ENCODE measurements at regions not wholly inside any gene's neighbourhood (a gene's known extent, or its start where the extent isn't known, plus 50 kb on each side); places are given as distances from the start of the nearest gene placed in this dataset.

DNA sequence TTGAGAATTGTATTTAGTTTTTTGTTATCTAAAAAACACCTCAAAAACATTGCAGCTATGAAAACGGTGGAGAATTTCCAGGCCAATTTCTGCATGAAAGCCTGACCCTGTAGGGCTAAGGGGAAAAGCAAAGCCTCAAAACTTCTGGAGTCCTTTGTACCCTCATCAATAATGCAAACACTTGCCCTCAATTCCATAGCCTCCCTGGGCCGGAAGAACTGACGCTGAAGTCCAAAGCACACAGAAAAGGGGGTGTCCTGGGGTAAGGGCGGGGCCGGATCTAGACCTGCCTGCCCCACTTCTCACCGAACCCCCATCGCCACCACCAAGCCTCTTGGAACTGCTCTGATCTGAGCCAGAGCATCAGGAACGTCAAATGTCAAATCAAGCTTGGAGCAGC, 173.9 kb upstream of the S100G start:
- Histone ChIP-seq H3K4me1 (ENCODE audit: control insufficient read depth, insufficient read depth, low read length) (peaks cover 14% of the 10 kb centered on the region), H3K4me3 (ENCODE audit: low read length) (no peak overlapping the region), H3K9ac (ENCODE audit: low read depth, low read length) (no peak overlapping the region), H3K36me3 (ENCODE audit: insufficient read depth, low read length) (no peaks in the 10 kb centered on the region), H3K9me3 (replicated peaks; ENCODE audit: low read length) (no peaks in the 10 kb centered on the region), H3K4me2 (ENCODE audit: low read length) (no peak overlapping the region), H3K27me3 (ENCODE audit: control insufficient read depth, insufficient read depth, low read length) (no peaks in the 10 kb centered on the region)

DNA sequence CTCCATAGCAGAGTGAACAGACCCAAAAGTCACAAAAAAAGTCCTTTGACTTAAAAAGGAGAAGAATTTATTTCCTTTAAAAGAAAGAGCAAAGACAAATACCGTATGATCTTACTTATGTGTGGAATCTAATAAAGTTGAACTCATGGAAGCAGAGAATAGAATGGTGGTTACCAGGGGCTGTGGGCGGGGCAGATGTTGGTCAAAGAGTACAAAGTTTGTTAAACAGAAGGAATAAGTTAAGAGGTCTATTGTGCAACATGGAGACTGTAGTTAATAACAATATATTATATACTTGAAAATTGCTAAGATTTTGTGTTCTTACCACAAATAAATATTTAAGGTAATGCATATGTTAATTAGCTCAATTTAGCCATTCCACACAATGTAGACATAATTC, 173.3 kb upstream of the S100G start:
- Histone ChIP-seq H3K4me1 (ENCODE audit: control insufficient read depth, insufficient read depth, low read length) (peaks cover 14% of the 10 kb centered on the region), H3K36me3 (ENCODE audit: insufficient read depth, low read length) (no peaks in the 10 kb centered on the region), H3K4me3 (ENCODE audit: low read length) (no peak overlapping the region), H3K4me2 (ENCODE audit: low read length) (no peak overlapping the region), H3K9ac (ENCODE audit: low read depth, low read length) (no peak overlapping the region), H3K27me3 (ENCODE audit: control insufficient read depth, insufficient read depth, low read length) (no peaks in the 10 kb centered on the region), H3K9me3 (replicated peaks; ENCODE audit: low read length) (no peaks in the 10 kb centered on the region)

- Histone ChIP-seq H3K4me2 (ENCODE audit: low read length) (peak overlapping the region; percentile 43), H3K36me3 (ENCODE audit: insufficient read depth, low read length) (no peaks in the 10 kb centered on the region), H3K9ac (ENCODE audit: low read depth, low read length) (no peak overlapping the region), H3K4me3 (ENCODE audit: low read length) (no peak overlapping the region), H3K4me1 (ENCODE audit: control insufficient read depth, insufficient read depth, low read length) (peaks cover 22% of the 10 kb centered on the region), H3K9me3 (replicated peaks; ENCODE audit: low read length) (no peaks in the 10 kb centered on the region), H3K27me3 (ENCODE audit: control insufficient read depth, insufficient read depth, low read length) (no peaks in the 10 kb centered on the region)
These were observed 170.6 kb upstream of the S100G start for GRCh38 chrX:16479206-16479869.

DNA sequence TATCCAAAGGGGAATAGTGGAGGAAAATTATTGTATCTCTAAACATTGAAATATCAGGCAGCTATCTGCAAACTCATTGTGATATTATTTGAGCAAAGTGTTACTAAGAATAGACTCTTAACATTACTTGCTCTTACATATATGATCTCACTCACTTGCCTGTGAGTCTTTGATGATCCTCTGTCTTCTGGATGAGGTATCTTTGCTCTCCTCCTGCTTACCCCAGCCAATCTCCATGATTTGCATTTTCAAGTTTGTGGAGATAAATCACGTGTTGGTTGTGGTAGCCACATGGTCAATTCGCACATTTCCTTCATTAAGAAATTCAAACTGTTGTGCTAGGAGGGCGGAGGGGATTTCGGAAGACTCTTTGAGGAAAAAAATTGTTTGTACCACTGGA, 169.9 kb upstream of the S100G start:
- Histone ChIP-seq H3K36me3 (ENCODE audit: insufficient read depth, low read length) (no peaks in the 10 kb centered on the region), H3K4me2 (ENCODE audit: low read length) (no peak overlapping the region), H3K9me3 (replicated peaks; ENCODE audit: low read length) (no peaks in the 10 kb centered on the region), H3K4me3 (ENCODE audit: low read length) (no peak overlapping the region), H3K9ac (ENCODE audit: low read depth, low read length) (no peak overlapping the region), H3K4me1 (ENCODE audit: control insufficient read depth, insufficient read depth, low read length) (peaks cover 28% of the 10 kb centered on the region), H3K27me3 (ENCODE audit: control insufficient read depth, insufficient read depth, low read length) (no peaks in the 10 kb centered on the region)

GRCh38 chrX:16484338-16484737, 165.6 kb upstream of the S100G start:
- H3K27me3 ChIP-seq (ENCODE audit: control insufficient read depth, insufficient read depth, low read length) = no peaks in the 10 kb centered on the region
- peak overlapping the region; percentile 31 for H3K4me2 ChIP-seq (ENCODE audit: low read length)
- H3K4me3 ChIP-seq (ENCODE audit: low read length) = no peak overlapping the region
- H3K9me3 ChIP-seq (replicated peaks; ENCODE audit: low read length) = no peaks in the 10 kb centered on the region
- no peak overlapping the region for H3K9ac ChIP-seq (ENCODE audit: low read depth, low read length)
- H3K4me1 ChIP-seq (ENCODE audit: control insufficient read depth, insufficient read depth, low read length) = peaks cover 26% of the 10 kb centered on the region
- no peaks in the 10 kb centered on the region for H3K36me3 ChIP-seq (ENCODE audit: insufficient read depth, low read length)

DNA sequence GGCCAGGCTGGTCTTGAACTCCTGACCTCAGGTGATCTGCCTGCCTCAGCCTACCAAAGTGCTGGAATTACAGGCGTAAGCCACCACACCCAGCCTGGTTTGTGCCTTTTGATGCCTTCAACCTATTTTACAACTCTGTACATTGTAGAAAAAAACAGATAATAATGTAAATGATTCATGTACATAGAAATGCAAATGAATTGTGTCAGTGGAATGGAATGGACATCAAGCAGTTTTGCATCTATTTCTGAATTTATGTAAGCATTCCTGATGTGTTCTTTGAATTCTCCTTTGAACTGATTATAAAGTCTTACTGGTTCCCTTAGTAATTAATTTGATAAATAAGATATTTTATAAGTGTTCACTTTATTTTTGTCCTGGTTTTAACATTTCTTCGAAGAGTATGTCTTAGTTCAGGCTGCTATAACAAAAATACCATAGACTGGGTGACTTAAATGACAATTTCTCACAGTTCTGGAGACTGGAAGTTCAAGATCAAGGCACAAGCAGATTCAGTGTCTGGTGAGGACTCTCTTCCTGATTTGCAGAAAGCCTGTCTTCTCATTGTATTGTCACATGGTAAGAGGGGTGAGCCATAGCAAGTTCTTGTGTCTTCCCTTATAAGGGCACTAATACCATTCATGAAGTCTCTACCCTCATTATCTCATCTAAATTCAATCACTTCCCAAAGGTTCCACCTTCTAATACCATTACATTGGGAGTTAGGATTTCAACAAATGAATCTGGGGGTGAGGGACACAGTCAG, 162.2 kb upstream of the S100G start:
- no peaks in the 10 kb centered on the region for H3K36me3 ChIP-seq (ENCODE audit: insufficient read depth, low read length)

GRCh38 chrX:16488959-16489358, 161.0 kb upstream of the S100G start:
- H3K4me3 ChIP-seq (ENCODE audit: low read length) = no peak overlapping the region
- peaks cover 12% of the 10 kb centered on the region for H3K4me1 ChIP-seq (ENCODE audit: control insufficient read depth, insufficient read depth, low read length)
- H3K27me3 ChIP-seq (ENCODE audit: control insufficient read depth, insufficient read depth, low read length) = no peaks in the 10 kb centered on the region
- H3K4me2 ChIP-seq (ENCODE audit: low read length) = no peak overlapping the region
- H3K36me3 ChIP-seq (ENCODE audit: insufficient read depth, low read length) = no peaks in the 10 kb centered on the region
- no peak overlapping the region for H3K9ac ChIP-seq (ENCODE audit: low read depth, low read length)
- no peaks in the 10 kb centered on the region for H3K9me3 ChIP-seq (replicated peaks; ENCODE audit: low read length)

More for the DNA sequence above, 162.2 kb upstream of the S100G start:
- H3K4me2 ChIP-seq (ENCODE audit: low read length) = no peak overlapping the region
- H3K9ac ChIP-seq (ENCODE audit: low read depth, low read length) = peak overlapping the region; percentile 9
- no peaks in the 10 kb centered on the region for H3K9me3 ChIP-seq (replicated peaks; ENCODE audit: low read length)
- H3K4me1 ChIP-seq (ENCODE audit: control insufficient read depth, insufficient read depth, low read length) = peaks cover 17% of the 10 kb centered on the region
- no peak overlapping the region for H3K4me3 ChIP-seq (ENCODE audit: low read length)
- no peaks in the 10 kb centered on the region for H3K27me3 ChIP-seq (ENCODE audit: control insufficient read depth, insufficient read depth, low read length)

DNA sequence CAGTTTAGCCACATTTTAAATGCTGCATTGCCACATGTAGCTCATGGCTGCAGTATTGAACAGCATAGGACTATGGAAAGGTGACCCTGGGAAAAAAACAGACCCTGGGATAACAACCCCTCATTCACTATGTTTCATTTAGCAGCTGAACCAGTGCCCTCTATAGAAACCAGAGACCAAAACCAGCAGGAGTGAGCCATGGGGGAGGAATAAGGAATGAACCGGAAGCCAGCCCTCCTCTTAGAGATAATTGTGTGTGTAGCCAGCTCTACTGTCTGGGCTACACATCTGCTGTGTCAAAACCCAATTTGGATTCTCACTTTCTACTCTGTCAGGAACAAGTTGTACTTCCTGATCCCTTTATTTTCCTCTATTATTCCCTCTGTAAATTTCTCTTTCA, 158.5 kb upstream of the S100G start:
- H3K36me3 ChIP-seq (ENCODE audit: insufficient read depth, low read length) = no peaks in the 10 kb centered on the region
- no peaks in the 10 kb centered on the region for H3K9me3 ChIP-seq (replicated peaks; ENCODE audit: low read length)
- H3K4me1 ChIP-seq (ENCODE audit: control insufficient read depth, insufficient read depth, low read length) = peaks cover 3% of the 10 kb centered on the region
- H3K9ac ChIP-seq (ENCODE audit: low read depth, low read length) = no peak overlapping the region
- H3K4me3 ChIP-seq (ENCODE audit: low read length) = no peak overlapping the region
- H3K4me2 ChIP-seq (ENCODE audit: low read length) = no peak overlapping the region
- H3K27me3 ChIP-seq (ENCODE audit: control insufficient read depth, insufficient read depth, low read length) = no peaks in the 10 kb centered on the region

GRCh38 chrX:16496175-16496574, 153.8 kb upstream of the S100G start:
- Histone ChIP-seq H3K4me2 (ENCODE audit: low read length) (no peak overlapping the region), H3K9me3 (replicated peaks; ENCODE audit: low read length) (no peaks in the 10 kb centered on the region), H3K36me3 (ENCODE audit: insufficient read depth, low read length) (no peaks in the 10 kb centered on the region), H3K4me3 (ENCODE audit: low read length) (no peak overlapping the region), H3K27me3 (ENCODE audit: control insufficient read depth, insufficient read depth, low read length) (no peaks in the 10 kb centered on the region), H3K9ac (ENCODE audit: low read depth, low read length) (no peak overlapping the region), H3K4me1 (ENCODE audit: control insufficient read depth, insufficient read depth, low read length) (no peaks in the 10 kb centered on the region)

DNA sequence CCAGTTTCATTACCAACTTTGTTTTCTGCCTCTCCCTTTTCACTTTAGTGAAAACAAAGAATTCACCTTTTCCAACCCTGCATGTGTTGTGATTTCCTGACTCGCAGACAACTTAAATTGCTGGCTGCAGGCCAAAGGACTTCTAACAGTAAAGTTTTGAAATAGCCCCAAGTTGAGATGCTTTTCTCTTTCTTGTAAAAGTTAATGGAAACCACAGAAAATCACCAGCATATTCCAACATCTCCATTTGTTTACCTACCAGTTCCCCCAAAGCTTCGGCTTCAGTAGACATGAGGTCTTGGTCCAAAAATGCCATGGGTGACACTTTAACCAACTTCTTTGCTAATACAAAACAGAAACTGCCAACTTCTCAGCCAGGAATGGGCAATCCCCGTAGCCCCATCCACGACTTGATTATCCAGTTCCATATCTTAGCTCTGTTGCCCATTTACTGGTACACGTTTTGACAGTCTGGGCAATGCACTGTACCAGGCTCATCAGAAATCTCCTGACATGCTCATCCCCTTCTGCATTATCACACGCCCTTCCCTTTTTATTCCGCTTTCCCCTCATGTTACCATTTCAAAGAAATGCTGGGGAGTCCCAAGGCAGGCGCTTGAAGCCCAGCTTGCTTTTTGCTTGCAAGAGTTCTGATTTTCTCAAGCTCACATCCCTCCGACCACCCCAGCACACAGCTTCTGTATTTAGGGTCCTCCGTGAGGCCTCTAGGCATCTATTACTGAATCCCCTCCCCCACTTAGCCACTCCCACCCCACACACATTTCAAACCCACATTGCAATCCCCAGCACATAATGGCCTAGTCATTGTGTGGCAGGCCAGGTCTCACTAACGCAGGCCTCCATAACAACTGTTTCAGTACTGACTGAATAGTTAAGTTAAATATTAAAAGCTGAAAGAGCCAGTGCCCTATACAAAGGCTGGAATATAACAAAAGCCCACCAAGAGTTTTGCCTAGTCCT, 137.9 kb upstream of the S100G start:
- H3K36me3 ChIP-seq (ENCODE audit: insufficient read depth, low read length) = no peaks in the 10 kb centered on the region
- no peak overlapping the region for H3K4me3 ChIP-seq (ENCODE audit: low read length)
- no peak overlapping the region for H3K4me2 ChIP-seq (ENCODE audit: low read length)
- no peaks in the 10 kb centered on the region for H3K4me1 ChIP-seq (ENCODE audit: control insufficient read depth, insufficient read depth, low read length)
- no peak overlapping the region for H3K9ac ChIP-seq (ENCODE audit: low read depth, low read length)
- H3K9me3 ChIP-seq (replicated peaks; ENCODE audit: low read length) = no peaks in the 10 kb centered on the region
- H3K27me3 ChIP-seq (ENCODE audit: control insufficient read depth, insufficient read depth, low read length) = no peaks in the 10 kb centered on the region

- Histone ChIP-seq H3K4me2 (ENCODE audit: low read length) (no peak overlapping the region), H3K4me1 (ENCODE audit: control insufficient read depth, insufficient read depth, low read length) (no peaks in the 10 kb centered on the region), H3K27me3 (ENCODE audit: control insufficient read depth, insufficient read depth, low read length) (peaks cover 2% of the 10 kb centered on the region), H3K4me3 (ENCODE audit: low read length) (no peak overlapping the region), H3K36me3 (ENCODE audit: insufficient read depth, low read length) (no peaks in the 10 kb centered on the region), H3K9me3 (replicated peaks; ENCODE audit: low read length) (no peaks in the 10 kb centered on the region), H3K9ac (ENCODE audit: low read depth, low read length) (no peak overlapping the region)
These were observed 133.6 kb upstream of the S100G start for GRCh38 chrX:16516232-16516876.

Measured in skeletal muscle satellite cell (primary cell).